Spleen (tissue), 7 donors: ENCODE measurements at regions not wholly inside any gene's neighbourhood (a gene's known extent, or its start where the extent isn't known, plus 50 kb on each side); places are given as distances from the start of the nearest gene placed in this dataset.
"Not testable (repeated sequence)": the region's sequence is repeated elsewhere in the genome, so short reads cannot be mapped to it uniquely, and the experiment has no call there.

Source experiments
- POLR2A ChIP-seq, 3 donors: fragments of 450-650 bp; IDR thresholded peaks; one replicate each; pipeline ENCODE4 v1.5.1; 2017; ENCODE audit warnings: antibody characterized with exemption in 3 of 3, mild to moderate bottlenecking in 1 of 3
- TF ChIP-seq, protein P1 (sequence below), 11 experiments: fragments of 200-600 bp in 7 of 11; fragments of 450-650 bp in 4 of 11; sonication (generic) in 4 of 11; IDR thresholded peaks in 8 of 11; conservative IDR thresholded peaks in 3 of 11; 1 replicate in 7 of 11; 2 replicates in 4 of 11; pipeline versions ENCODE4 v1.4.0 to v1.8.0; 2016 to 2021; ENCODE audit warnings: antibody characterized with exemption in 11 of 11, inconsistent platforms in 4 of 11, mild to moderate bottlenecking in 1 of 11
- donor health status: DM: no; HTN: no; CAD: no; lungs with moderate emphysema.
- donor health status: DM: no; HTN: no; CAD: no.
- donor health status: DM: no; HTN: no; CAD: no.

DNA sequence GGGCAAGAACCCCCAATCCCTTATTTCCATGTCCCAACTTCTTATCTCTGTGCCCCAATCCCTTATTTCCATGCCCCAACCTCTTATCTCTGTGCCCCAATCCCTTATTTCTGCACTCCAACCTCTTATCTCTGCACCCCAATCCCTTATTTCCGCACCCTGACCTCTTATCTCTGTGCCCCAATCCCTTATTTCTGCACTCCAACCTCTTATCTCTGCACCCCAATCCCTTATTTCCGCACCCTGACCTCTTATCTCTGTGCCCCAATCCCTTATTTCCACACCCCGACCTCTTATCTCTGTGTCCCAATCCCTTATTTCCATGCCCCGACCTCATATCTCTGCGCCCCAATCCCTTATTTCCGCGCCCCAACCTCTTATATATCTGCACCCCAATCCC is 150.8 kb upstream of the NR4A3 start:
- TF ChIP-seq, protein P1, sequence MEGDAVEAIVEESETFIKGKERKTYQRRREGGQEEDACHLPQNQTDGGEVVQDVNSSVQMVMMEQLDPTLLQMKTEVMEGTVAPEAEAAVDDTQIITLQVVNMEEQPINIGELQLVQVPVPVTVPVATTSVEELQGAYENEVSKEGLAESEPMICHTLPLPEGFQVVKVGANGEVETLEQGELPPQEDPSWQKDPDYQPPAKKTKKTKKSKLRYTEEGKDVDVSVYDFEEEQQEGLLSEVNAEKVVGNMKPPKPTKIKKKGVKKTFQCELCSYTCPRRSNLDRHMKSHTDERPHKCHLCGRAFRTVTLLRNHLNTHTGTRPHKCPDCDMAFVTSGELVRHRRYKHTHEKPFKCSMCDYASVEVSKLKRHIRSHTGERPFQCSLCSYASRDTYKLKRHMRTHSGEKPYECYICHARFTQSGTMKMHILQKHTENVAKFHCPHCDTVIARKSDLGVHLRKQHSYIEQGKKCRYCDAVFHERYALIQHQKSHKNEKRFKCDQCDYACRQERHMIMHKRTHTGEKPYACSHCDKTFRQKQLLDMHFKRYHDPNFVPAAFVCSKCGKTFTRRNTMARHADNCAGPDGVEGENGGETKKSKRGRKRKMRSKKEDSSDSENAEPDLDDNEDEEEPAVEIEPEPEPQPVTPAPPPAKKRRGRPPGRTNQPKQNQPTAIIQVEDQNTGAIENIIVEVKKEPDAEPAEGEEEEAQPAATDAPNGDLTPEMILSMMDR (IDR thresholded peaks at IDR 0.05 in 8 of 11, conservative IDR thresholded peaks at IDR 0.05 in 3 of 11) = not testable (repeated sequence)
- not testable (repeated sequence) for TF ChIP-seq POLR2A (IDR thresholded peaks at IDR 0.05)
